ENCODE measurements at regions not wholly inside any gene's neighbourhood (a gene's known extent, or its start where the extent isn't known, plus 50 kb on each side); places are given as distances from the start of the nearest gene placed in this dataset.

GRCh38 chr13:64369121-64369520 is 2861.0 kb downstream of the PCDH9 start:
- ATAC-seq (ENCODE audit: low FRiP score) (no peak), DNase-seq (ENCODE audit: low spot score) (no peak)
- no peak for TF ChIP-seq CTCF (IDR thresholded peaks at IDR 0.05)

GRCh38 chr13:64362564-64362963 is 2867.6 kb downstream of the PCDH9 start:
- no peak for DNase-seq (ENCODE audit: low spot score)
- no peak for ATAC-seq (ENCODE audit: low FRiP score)
- TF ChIP-seq CTCF (IDR thresholded peaks at IDR 0.05), result no peak

GRCh38 chr13:64347664-64348063 is 2882.5 kb downstream of the PCDH9 start:
- DNase-seq (ENCODE audit: low spot score) (no peak), ATAC-seq (ENCODE audit: low FRiP score) (no peak)
- TF ChIP-seq CTCF (IDR thresholded peaks at IDR 0.05), result no peak

GRCh38 chr13:64339373-64340063 is 2890.6 kb downstream of the PCDH9 start:
- DNase-seq (ENCODE audit: low spot score) (no peak), ATAC-seq (ENCODE audit: low FRiP score) (no peak)
- no peak for TF ChIP-seq CTCF (IDR thresholded peaks at IDR 0.05)

GRCh38 chr13:64338671-64339070 is 2891.5 kb downstream of the PCDH9 start:
- DNase-seq (ENCODE audit: low spot score), result no peak
- no peak for TF ChIP-seq CTCF (IDR thresholded peaks at IDR 0.05)
- ATAC-seq (ENCODE audit: low FRiP score), result no peak

GRCh38 chr13:64333888-64334287 is 2896.2 kb downstream of the PCDH9 start:
- ATAC-seq (ENCODE audit: low FRiP score) (no peak), DNase-seq (ENCODE audit: low spot score) (no peak)
- TF ChIP-seq CTCF (IDR thresholded peaks at IDR 0.05), result no peak

GRCh38 chr13:64332048-64332447 is 2898.1 kb downstream of the PCDH9 start:
- no peak for TF ChIP-seq CTCF (IDR thresholded peaks at IDR 0.05)
- no peak for DNase-seq (ENCODE audit: low spot score)
- no peak for ATAC-seq (ENCODE audit: low FRiP score)

Data from omental fat pad (tissue), 3 donors.